A549 (cell line): ENCODE measurements at regions not wholly inside any gene's neighbourhood (a gene's known extent, or its start where the extent isn't known, plus 50 kb on each side); places are given as distances from the start of the nearest gene placed in this dataset.

ENCODE experiments used
- JUN ChIP-seq, 2 experiments: fragments of >200 bp; sonication (Bioruptor Twin); formaldehyde crosslinking; IDR thresholded peaks; 2 replicates in 1 of 2; 3 replicates in 1 of 2; pipeline ENCODE4 v1.6.1; 2016 to 2017
- POLR2A ChIP-seq: IDR thresholded peaks from 2 replicates; pipeline ENCODE4 v1.6.1; 2012; ENCODE audit warnings: mild to moderate bottlenecking, low read length
- RCOR1 ChIP-seq: fragments of 150-350 bp; IDR thresholded peaks from 2 replicates; pipeline ENCODE4 v1.6.1; 2014; ENCODE audit warnings: antibody characterized with exemption, low read length, low read depth
- REST ChIP-seq: fragments of 200-600 bp; sonication (generic); IDR thresholded peaks from 2 replicates; pipeline ENCODE4 v1.6.1; 2016; ENCODE audit warnings: antibody characterized with exemption, mild to moderate bottlenecking, moderate library complexity
- RNF2 ChIP-seq: fragments of 200-600 bp; sonication (generic); IDR thresholded peaks from 2 replicates; pipeline ENCODE4 v1.6.1; 2016; ENCODE audit warnings: low read depth, mild to moderate bottlenecking, antibody characterized with exemption, moderate library complexity, borderline replicate concordance
- ZC3H11A ChIP-seq: fragments of 450-650 bp; IDR thresholded peaks from 2 replicates; pipeline ENCODE4 v1.6.1; 2014; ENCODE audit warnings: antibody characterized with exemption, mild to moderate bottlenecking
- TF ChIP-seq, protein P1 (sequence below): fragments of >200 bp; sonication (Bioruptor Twin); formaldehyde crosslinking; IDR thresholded peaks from 3 replicates; pipeline ENCODE4 v1.5.1; 2016

GRCh38 chr5:91532281-91532680, 149.2 kb upstream of the ARRDC3 start:
- no peak for TF ChIP-seq RCOR1
- TF ChIP-seq ZC3H11A, result no peak
- TF ChIP-seq, protein P1, sequence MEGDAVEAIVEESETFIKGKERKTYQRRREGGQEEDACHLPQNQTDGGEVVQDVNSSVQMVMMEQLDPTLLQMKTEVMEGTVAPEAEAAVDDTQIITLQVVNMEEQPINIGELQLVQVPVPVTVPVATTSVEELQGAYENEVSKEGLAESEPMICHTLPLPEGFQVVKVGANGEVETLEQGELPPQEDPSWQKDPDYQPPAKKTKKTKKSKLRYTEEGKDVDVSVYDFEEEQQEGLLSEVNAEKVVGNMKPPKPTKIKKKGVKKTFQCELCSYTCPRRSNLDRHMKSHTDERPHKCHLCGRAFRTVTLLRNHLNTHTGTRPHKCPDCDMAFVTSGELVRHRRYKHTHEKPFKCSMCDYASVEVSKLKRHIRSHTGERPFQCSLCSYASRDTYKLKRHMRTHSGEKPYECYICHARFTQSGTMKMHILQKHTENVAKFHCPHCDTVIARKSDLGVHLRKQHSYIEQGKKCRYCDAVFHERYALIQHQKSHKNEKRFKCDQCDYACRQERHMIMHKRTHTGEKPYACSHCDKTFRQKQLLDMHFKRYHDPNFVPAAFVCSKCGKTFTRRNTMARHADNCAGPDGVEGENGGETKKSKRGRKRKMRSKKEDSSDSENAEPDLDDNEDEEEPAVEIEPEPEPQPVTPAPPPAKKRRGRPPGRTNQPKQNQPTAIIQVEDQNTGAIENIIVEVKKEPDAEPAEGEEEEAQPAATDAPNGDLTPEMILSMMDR, result no peak
- no peak for TF ChIP-seq RNF2
- no peak for TF ChIP-seq REST
- TF ChIP-seq JUN (IDR thresholded peaks at IDR 0.05), result no peak
- TF ChIP-seq POLR2A, result no peak
